ENCODE measurements at regions not wholly inside any gene's neighbourhood (a gene's known extent, or its start where the extent isn't known, plus 50 kb on each side); places are given as distances from the start of the nearest gene placed in this dataset.
A peak's percentile ranks its signal among the peaks of the same experiment; 100 is the strongest.
"Not testable (repeated sequence)": the region's sequence is repeated elsewhere in the genome, so short reads cannot be mapped to it uniquely, and the experiment has no call there.

- DNase-seq, result no peak
- ATAC-seq (ENCODE audit: poor library complexity), result no peak
- intact Hi-C loops (cut with DNase I), result no loop called here
These were observed 343.7 kb upstream of the MEX3C start for GRCh38 chr18:51541230-51541629.

- intact Hi-C loops (cut with DNase I), result no loop called here
- no peak for DNase-seq
- no peak for ATAC-seq (ENCODE audit: poor library complexity)
These were observed 346.2 kb upstream of the MEX3C start for GRCh38 chr18:51543658-51544155.

GRCh38 chr18:51545446-51545845 is 348.0 kb upstream of the MEX3C start:
- ATAC-seq (ENCODE audit: poor library complexity), result no peak
- no peak for DNase-seq
- intact Hi-C loops (cut with DNase I), result no loop called here

GRCh38 chr18:51559198-51559901 is 361.9 kb upstream of the MEX3C start:
- ATAC-seq (ENCODE audit: poor library complexity), result no peak
- intact Hi-C loops (cut with DNase I), result no loop called here
- DNase-seq, result no peak

GRCh38 chr18:51559902-51560287 is 362.4 kb upstream of the MEX3C start:
- intact Hi-C loops (cut with DNase I), result no loop called here
- DNase-seq, result no peak
- ATAC-seq (ENCODE audit: poor library complexity), result no peak

GRCh38 chr18:51561821-51562220 is 364.3 kb upstream of the MEX3C start:
- intact Hi-C loops (cut with DNase I), result no loop called here
- peak; percentile 43 for DNase-seq
- peak; percentile 87 for ATAC-seq (ENCODE audit: poor library complexity)

- intact Hi-C loops (cut with DNase I), result no loop called here
- DNase-seq (no peak), ATAC-seq (ENCODE audit: poor library complexity) (no peak)
These were observed 365.4 kb upstream of the MEX3C start for GRCh38 chr18:51562866-51563265.

GRCh38 chr18:51563396-51563795 is 365.9 kb upstream of the MEX3C start:
- ATAC-seq (ENCODE audit: poor library complexity) (no peak), DNase-seq (no peak)
- intact Hi-C loops (cut with DNase I), result no loop called here

GRCh38 chr18:51568151-51568550 is 370.7 kb upstream of the MEX3C start:
- intact Hi-C loops (cut with DNase I), result no loop called here
- no peak for ATAC-seq (ENCODE audit: poor library complexity)
- no peak for DNase-seq

- DNase-seq (no peak), ATAC-seq (ENCODE audit: poor library complexity) (peak; percentile 89)
- intact Hi-C loops (cut with DNase I), result no loop called here
These were observed 371.7 kb upstream of the MEX3C start for GRCh38 chr18:51569153-51569552.

- DNase-seq (no peak), ATAC-seq (ENCODE audit: poor library complexity) (peak; percentile 39)
- intact Hi-C loops (cut with DNase I), result no loop called here
These were observed 372.1 kb upstream of the MEX3C start for GRCh38 chr18:51569561-51569960.

- intact Hi-C loops (cut with DNase I), result not testable (repeated sequence)
These were observed 372.6 kb upstream of the MEX3C start for GRCh38 chr18:51570071-51570470.

GRCh38 chr18:51573886-51574285 is 376.4 kb upstream of the MEX3C start:
- ATAC-seq (ENCODE audit: poor library complexity); intact Hi-C loops (cut with DNase I); DNase-seq: not testable (repeated sequence)

More at GRCh38 chr18:51570071-51570470, 372.6 kb upstream of the MEX3C start:
- not testable (repeated sequence) for DNase-seq; ATAC-seq (ENCODE audit: poor library complexity)

GRCh38 chr18:51575171-51575570 is 377.7 kb upstream of the MEX3C start:
- DNase-seq, result no peak
- ATAC-seq (ENCODE audit: poor library complexity), result no peak
- intact Hi-C loops (cut with DNase I), result no loop called here

GRCh38 chr18:51578406-51578980 is 381.0 kb upstream of the MEX3C start:
- intact Hi-C loops (cut with DNase I), result no loop called here
- DNase-seq, result no peak
- no peak for ATAC-seq (ENCODE audit: poor library complexity)

GRCh38 chr18:51580580-51580979 is 383.1 kb upstream of the MEX3C start:
- no peak for DNase-seq
- no peak for ATAC-seq (ENCODE audit: poor library complexity)
- intact Hi-C loops (cut with DNase I), result no loop called here

GRCh38 chr18:51582551-51582950 is 385.1 kb upstream of the MEX3C start:
- DNase-seq (no peak), ATAC-seq (ENCODE audit: poor library complexity) (no peak)
- intact Hi-C loops (cut with DNase I), result no loop called here

- DNase-seq, result no peak
- no peak for ATAC-seq (ENCODE audit: poor library complexity)
- intact Hi-C loops (cut with DNase I), result no loop called here
These were observed 391.1 kb upstream of the MEX3C start for GRCh38 chr18:51588616-51589015.

GRCh38 chr18:51593931-51594330 is 396.4 kb upstream of the MEX3C start:
- ATAC-seq (ENCODE audit: poor library complexity), result no peak
- DNase-seq, result no peak
- intact Hi-C loops (cut with DNase I), result no loop called here

GRCh38 chr18:51603111-51603510 is 405.6 kb upstream of the MEX3C start:
- intact Hi-C loops (cut with DNase I), result no loop called here
- no peak for DNase-seq
- no peak for ATAC-seq (ENCODE audit: poor library complexity)
